Fibroblast of the conjunctiva (primary cell): ENCODE measurements at regions not wholly inside any gene's neighbourhood (a gene's known extent, or its start where the extent isn't known, plus 50 kb on each side); places are given as distances from the start of the nearest gene placed in this dataset.
"Not testable (repeated sequence)": the region's sequence is repeated elsewhere in the genome, so short reads cannot be mapped to it uniquely, and the experiment has no call there.

Experiments
- DNase-seq: peaks from one replicate; pipeline ENCODE4 v3.0.0-alpha.2; 2010; ENCODE audit warnings: low read depth

DNA sequence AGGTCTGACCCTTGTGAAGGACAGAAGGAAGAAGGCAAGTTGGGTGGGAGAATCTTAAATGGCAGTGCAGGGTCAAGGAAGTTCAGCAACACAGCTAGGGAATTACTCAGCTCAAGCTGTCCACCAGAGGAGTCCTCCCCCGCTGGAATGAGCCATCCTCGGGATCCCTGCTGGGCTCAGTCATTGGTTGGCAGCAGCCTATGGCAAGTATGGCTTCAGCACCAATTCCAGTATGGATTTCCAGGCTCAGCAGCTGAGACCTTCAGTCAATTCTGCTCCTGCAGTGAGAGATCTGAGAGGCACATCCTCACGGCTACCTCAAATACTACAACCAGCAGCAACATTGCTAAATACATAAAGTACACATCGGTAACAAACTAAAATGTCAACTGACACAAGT is 280.6 kb upstream of the PIK3R1 start:
- DNase-seq, result no peak

DNA sequence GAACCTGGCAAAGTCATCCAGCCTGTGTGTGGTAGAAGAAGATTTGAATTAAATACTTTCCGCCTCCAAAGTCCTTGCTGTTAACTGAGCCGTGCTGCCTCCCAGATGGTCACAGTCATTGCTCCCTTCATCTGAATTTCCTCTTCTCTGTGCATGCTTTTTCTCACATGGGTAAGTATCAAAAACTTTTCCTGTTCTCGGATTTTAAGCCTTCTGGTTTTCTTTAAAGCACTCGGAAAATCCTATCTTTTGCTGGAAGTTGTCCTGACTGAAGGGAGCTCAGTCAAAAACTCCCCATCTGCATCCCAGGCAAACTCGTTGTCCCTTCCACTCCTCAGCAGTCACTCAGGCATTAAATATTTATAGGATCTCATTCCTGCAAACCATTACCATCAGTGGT is 290.0 kb upstream of the PIK3R1 start:
- no peak for DNase-seq

DNA sequence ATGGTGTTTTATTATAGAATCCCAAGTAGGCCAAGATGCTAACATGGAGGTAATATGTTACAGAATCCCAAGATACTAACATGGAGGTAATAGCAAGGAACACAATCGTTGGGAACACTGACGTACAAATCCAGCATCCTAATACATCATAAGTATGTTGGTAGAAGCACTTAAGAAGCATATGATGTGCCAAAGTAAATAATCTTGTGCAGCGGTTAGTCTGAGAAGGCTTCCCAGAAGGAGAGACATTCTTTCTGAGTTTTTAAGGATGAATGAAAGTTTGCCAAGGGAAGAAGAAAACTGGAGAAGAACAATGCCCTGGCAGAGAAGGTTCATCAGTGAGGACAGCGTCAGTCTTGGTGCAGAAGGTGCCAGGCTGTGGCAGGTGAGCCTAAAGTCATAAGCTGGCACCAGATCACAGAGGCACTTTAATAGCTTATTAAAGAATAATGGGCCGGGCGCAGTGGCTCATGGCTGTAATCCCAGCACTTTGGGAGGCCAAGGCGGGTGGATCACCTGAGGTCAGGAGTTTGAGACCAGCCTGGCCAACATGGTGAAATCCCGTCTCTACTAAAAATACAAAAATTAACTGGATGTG is 294.5 kb upstream of the PIK3R1 start:
- DNase-seq, result no peak

DNA sequence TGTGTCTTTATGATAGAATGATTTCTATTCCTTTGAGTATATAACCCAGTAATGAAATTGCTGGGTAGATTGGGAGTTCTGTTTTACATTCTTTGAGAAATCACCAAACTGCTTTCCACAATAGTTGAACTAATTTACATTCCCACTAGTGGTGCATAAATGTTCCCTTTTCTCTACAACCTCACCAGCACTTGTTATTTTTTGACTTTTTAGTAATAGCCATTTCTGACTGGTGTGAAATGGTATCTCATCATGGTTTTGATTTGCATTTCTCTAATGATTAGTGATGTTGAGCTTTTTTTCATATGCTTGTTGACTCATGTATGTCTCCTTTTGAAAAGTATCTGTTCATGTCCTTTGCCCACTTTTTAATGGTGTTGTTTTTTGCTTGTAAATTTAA is 296.0 kb upstream of the PIK3R1 start:
- not testable (repeated sequence) for DNase-seq

DNA sequence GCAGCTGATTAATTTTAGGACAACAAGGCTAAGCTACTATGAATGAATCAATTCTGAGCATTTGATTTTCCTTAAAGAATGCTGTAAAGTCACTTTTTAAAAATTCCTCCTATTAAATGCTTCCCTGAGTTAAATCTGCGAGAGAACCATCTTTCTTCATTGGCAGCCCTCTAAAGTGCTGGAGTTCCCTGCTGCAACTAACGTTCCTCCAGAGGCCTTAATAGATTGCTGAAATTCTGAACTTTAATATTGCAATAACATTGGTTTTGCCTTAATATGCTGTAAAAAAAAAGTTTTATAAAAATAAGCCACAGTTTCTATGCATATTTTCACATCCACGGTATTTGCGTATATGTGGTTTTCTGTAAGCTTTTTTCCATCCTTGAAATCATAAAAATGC is 298.0 kb upstream of the PIK3R1 start:
- no peak for DNase-seq

DNA sequence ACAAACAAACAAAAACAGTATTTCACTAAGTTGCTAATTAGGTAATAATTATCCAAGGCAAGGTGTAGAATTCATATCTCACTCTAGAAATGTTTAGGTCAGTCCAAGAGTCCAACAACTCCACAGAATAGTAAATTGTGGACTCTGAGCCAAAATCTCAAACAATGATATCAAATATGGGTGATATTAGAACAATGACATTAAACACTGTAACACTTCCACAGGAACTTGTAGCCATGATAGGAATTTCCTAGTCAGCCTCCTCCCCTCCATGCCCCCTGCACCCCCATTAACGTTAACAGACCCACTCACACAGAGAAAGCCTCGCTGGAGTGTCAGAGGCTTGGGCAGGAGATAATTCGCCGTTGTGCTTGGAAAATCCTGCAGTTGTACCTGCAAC is 305.0 kb upstream of the PIK3R1 start:
- DNase-seq, result no peak

DNA sequence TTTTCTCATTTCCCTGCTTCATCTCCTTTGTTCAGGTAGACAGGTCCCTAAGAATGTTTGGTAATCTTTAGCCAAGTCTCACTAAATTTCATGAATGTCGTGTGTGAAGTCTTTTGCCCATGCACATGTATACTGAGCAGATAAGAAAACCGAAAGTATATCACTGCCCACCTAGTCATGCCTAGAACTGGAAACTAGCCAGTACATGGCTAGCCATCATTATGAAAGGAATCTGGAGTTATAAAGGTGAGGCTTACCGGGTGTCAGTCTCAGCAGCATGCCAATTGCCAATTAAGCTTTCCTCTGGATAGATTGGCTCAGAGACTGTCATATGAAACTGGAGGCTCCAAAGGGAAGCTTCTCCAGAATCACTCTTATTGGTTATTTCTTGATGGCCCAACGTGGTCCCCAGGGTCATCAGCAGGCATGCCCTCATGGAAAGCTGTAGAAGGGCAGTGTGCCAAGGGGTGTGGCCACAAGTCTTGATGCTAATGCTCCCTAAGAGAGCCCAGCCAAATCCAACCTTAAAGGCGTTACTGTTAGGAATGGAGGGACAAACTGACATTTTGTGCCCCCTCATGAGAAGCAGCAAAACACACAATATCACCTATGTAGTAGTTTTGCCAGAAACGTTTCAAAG is 307.3 kb upstream of the PIK3R1 start:
- DNase-seq, result no peak

DNA sequence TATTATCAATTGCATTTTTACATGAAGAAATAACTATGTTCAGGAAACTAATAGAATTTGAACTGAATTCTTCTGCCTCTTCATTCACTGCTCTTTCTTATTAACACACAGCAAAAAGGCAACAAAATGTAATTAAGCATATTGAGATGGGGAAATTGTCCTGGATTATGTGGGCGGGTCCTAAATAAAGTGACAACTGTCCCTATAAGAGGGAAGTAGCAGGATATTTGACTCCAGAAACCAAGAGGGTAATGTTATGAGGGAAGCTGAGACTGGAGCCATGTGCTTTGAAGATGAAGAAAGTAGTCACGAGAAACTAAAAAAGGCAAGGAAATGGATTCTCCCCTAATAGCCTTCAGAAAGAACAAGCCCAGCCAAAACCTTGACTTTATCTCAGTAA is 311.2 kb upstream of the PIK3R1 start:
- DNase-seq, result no peak

DNA sequence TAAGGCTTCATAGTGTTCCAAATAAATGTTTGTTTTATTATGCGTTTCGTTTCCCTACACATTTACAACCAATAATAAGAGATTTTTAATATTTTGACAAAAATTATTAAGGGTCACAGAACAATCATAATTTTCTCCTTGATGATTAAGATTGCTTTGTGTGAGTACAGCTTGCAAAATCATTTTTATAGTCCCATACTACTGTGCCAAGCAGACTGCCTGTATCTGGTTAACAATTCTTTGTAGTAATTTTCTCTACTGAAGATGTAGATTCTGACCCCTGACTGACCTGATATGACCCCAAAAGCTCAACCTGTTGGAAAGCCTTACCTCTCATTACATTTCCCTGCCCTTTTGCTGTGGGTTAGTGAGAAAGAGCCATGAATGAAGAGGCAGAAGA is 311.9 kb upstream of the PIK3R1 start:
- no peak for DNase-seq

DNA sequence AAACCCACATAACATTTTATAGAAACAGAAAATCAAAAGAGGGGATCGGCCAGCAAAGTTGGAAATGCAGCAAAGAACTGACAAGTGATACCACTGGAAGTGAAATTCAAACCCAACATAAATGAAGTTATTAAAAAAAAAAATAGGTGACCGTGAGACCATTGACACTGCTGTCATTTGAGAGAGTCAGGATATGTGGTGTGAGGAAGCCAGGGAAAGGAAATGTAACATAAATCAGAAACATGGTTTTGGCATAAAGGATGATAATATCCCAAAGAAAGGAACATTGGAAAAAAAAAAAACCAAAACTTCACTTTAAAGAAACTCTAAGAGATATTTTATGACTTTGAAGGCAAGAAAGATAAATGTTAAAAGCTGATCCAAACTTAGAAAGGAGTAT is 312.4 kb upstream of the PIK3R1 start:
- no peak for DNase-seq

DNA sequence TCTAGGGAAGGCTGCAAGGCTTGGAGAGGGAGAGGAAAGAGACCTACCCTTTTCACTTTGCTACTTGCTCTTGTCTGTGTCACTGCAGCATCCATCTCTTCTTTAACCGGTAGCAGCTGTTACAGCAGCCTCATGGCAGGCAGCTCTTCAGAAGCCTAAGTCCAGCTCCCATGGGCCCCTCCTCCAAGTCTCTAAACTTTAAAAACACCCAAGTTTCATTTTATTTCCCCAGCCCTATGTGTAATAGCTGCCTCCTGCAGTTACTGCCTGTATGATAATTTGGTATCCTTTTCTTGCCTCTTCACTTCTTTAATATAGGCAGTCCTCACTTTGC is 313.1 kb upstream of the PIK3R1 start:
- DNase-seq, result no peak

DNA sequence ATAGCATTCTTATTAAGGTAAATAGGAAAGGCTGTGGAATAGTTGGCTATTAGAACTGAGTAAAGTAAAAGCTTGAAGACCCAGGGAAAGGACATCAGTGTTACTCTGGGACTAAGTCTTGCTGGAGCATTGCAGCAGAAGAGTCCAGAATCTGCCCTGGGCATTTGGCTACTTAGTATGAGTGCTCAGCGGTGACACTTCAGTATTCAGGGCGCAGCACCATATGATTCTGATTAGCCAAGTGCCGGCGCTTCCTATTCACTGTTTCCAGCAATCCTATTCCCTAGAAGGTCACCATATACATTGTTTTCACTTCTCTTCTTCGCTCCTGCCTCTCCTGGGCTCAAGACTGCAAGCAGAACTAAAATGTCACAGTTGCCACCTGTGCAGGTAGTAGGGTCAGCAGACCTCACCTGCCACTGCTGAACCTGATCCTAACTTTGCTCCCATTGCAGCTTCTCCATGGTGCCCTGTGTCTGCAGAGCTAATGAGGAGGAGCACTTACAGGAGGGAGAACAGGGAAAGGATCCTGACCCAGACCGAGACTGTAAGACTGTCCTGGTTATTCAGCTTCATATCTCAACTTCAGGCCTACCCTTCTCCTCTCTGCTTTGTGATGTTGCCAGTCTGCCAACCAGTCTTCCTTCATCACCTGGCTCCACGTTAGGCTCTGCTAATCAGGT is 313.6 kb upstream of the PIK3R1 start:
- no peak for DNase-seq

DNA sequence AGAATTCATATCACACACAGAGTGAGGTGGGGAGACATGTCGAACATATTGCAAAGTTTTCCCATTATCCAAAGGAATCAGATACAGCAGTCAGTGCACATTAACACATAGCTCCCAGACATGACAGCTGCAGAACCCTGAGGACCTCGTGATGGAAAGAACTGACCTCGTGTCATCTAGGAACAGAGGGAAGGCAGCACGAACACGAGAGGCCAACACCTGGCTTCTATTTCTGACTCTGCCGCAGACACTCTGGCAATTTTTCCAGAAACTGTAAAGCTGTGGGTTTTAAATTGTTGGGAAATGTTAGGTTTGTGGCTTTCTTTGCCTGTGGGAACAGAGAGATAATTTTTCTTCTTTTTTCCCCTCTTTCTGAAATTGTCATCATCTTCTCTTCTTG is 315.0 kb upstream of the PIK3R1 start:
- DNase-seq, result no peak

DNA sequence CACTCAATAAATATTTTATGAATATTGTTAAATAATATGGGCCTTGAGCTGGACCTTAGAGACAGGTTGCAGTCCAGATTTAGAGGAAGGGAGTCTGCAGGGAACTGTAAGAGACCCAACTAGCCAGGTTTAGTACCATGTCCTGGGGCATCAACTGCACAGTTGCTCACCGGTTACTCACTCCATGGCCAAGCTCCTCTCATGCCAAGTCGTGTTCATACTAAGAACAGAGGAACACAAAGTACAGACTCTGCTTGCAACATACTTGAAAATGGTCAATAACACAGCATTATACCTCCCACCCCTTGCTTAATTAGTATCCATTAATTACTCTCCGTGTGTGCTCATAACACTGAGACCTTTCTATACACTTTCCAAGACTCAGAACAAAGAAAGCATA is 317.6 kb upstream of the PIK3R1 start:
- no peak for DNase-seq

DNA sequence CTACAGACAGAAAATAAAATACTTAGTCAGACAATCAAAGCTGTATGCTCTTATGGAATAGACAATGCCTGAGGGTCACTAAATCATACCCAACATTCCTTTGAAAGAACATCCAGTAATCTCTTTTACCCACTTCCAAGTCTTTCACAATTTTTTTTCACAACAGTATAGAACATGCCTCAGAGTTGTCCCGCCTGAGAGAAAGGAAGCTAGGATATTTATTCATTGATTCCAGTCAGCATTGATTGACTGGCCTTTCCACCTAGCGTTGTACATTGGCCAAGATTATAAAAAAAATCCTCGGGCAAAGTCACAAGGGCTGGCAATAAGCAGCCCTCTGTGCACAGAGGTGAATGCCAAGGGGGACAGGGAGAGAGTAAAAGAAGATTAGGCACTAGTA is 318.1 kb upstream of the PIK3R1 start:
- DNase-seq, result peak; percentile 30

DNA sequence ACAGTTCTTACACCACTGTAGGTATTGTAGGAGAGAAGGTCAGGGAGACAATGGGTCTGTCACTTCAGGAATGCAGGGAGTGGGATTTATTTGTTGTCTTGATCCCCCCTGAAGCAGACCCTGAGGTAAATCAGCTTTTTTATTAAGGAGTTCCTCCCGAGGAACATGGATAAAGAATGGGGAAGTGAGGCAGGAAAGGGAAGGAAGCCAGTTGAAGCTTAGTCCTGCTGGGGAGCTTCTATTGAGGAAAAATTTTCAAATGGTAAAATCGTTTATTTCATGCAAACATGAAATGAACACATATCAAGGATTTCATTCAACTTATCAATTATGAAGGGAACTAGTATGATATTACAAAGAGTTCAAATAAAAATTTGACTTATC is 318.6 kb upstream of the PIK3R1 start:
- DNase-seq, result no peak

DNA sequence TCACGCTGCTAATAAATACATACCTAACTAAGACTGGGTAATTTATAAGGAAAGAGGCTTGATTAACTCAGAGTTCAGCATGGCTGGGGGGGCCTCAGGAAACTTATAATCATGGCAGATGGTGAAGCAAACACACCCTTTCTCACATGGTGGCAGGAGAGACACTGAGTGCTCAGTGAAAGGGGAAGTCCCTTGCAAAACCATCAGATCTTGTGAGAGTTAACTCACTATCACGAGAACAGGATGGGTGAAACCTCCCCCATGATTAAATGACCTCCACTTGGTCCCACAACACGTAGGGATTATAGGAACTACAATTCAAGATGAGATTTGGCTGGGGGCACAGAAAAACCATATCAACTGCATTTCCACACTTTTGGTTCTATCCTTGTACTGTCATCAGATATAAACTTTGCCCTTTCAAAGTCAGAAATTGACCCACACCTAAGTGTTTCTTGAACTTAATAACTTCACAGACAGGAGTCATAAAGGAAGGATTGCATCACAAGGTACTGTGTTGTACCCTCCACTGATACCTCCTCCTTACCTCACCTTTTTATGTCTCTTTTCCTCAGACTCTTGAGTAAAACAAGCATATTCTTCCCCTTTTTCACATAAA is 319.1 kb upstream of the PIK3R1 start:
- DNase-seq, result no peak

DNA sequence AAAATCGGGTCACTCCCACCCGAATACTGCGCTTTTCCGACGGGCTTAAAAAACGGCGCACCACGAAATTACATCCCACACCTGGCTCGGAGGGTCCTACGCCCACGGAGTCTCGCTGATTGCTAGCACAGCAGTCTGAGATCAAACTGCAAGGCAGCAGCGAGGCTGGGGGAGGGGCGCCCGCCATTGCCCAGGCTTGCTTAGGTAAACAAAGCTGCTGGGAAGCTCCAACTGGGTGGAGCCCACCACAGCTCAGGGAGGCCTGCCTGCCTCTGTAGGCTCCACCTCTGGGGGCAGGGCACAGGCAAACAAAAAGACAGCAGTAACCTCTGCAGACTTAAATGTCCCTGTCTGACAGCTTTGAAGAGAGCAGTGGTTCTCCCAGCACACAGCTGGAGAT is 325.7 kb upstream of the PIK3R1 start:
- not testable (repeated sequence) for DNase-seq

DNA sequence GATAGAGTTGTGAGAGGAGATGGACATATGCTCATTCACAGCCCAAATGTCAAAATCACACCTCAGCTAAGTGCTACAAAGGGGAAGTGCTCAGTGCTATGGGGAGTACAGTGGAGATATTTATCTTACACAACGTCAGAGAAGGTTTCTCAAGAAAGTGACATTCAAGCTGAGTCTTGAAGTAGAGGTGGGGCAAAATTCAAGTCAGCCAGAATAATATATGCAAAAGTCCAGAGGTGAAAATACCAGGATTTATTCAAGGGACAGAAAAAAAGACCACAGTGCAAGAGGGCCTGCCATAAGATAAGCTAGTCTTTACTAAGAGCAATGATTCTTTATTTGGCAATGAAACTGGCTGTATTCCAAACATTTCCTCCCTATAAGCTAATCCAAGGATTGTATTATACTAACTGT is 327.8 kb upstream of the PIK3R1 start:
- no peak for DNase-seq

DNA sequence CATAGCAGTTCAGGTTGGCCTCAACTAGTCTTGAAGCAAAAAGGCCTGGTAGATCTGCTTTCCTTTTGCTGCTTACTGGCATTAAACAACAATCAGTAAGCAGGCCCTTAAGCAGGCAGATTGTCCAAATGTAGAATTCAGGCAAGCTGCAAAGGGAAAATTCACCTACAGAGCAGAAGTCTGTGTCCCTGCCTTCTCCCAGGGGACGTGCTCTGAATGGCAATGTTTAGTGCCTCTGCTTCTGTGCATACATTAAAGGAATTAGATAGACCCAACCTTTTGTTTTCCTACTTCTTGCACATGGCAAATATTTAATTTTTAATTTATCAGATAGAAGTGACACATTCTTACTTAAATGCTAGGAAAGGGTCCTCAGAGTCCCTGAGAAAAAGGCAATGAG is 328.8 kb upstream of the PIK3R1 start:
- DNase-seq, result no peak

DNA sequence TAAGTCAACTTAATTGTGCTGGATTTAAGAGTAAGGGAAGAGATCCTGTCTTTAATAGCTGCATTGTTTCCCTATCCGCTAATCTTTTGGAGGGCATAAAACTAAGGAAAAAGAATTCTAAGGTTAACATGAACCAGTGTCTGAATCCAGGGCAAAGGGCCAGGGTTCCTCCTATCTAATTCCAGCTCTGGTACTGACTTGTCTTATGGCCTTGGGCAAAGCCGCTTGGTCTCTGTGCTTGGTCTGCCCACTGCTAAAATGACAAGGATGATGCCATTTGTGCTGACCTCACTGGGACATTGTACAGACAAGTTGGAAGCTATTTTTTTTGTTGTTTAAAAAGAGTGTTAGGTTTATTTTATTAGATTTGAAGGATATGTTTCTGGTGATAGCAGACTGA is 334.7 kb upstream of the PIK3R1 start:
- DNase-seq, result no peak

DNA sequence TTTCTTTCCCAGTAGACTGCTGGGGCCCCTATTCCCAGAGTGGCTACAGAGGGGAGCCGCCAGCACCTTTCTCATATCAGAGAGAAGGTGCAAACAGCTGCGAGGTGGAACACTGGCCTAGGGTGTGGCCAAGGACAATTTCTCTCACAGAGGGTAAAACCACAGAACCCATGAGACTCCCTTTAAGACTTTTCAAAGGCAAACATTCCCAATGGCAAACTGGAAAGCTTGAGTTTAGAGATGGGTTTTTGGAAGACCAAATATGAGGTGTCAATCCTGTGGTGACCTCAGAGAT is 335.1 kb upstream of the PIK3R1 start:
- no peak for DNase-seq

DNA sequence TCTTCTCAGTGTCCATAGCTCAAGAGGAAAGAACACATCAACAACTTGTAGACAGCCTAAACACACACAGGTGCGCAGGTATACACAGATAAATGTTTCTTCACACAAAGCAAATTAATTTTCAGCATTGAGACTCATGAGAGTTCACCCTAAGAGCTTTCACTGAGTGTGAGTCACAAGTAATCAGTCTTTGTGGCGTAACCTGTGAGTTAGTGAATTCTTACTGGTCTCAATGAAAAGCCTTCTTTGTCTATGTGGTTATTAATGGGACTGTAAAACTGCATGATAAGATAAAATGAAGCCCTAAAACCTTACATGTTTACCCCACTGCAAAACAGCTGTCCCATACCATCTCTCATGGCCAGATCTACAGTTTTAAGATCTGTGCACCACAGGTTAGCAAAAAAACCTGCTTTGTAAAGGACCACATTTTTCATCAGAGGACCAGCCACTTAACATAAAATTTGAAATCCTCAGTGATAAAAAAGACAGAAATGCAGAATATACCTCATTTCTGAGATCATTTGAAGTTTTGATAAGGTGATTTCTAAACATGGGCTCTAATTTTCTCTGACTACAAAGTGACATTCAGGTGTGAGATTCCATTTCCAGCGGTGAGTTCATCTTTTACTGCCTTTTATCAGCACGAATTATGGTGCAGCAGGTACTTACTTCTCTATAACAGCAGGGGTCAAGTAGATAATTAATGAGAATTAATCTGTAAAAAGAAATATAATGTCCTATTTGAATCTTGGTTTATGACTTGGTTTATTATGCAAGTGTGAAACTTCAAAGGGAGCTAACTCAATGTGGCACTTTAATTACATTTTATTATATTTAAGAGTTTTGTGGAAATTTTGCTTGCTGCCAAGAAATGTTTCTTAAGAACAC is 335.7 kb upstream of the PIK3R1 start:
- no peak for DNase-seq
